Chondrocyte (in vitro differentiated cells): ENCODE measurements at regions not wholly inside any gene's neighbourhood (a gene's known extent, or its start where the extent isn't known, plus 50 kb on each side); places are given as distances from the start of the nearest gene placed in this dataset.

Experiments used
- DNase-seq: peaks from one replicate; pipeline ENCODE4 v3.0.0; 2021; ENCODE audit warnings: mixed read lengths, low spot score
- H3K27ac Mint-ChIP-seq: one replicate; pipeline ENCODE4 v1.8.0; 2021; ENCODE audit warnings: mild to moderate bottlenecking, moderate library complexity, mixed read lengths; ENCODE audit not compliant: unreplicated experiment
- H3K27me3 Mint-ChIP-seq: 2 replicates; pipeline ENCODE4 v1.8.0; 2021; ENCODE audit warnings: low read depth, mixed read lengths
- H3K36me3 Mint-ChIP-seq: 2 replicates; pipeline ENCODE4 v1.8.0; 2021; ENCODE audit warnings: low read depth, mixed read lengths
- H3K4me1 Mint-ChIP-seq: 2 replicates; pipeline ENCODE4 v1.8.0; 2021; ENCODE audit warnings: low read depth, mild to moderate bottlenecking, mixed read lengths
- H3K4me3 Mint-ChIP-seq: one replicate; pipeline ENCODE4 v1.8.0; 2021; ENCODE audit warnings: mild to moderate bottlenecking, moderate library complexity, mixed read lengths; ENCODE audit not compliant: unreplicated experiment
- H3K9me3 Mint-ChIP-seq: 2 replicates; pipeline ENCODE4 v1.8.0; 2021; ENCODE audit warnings: low read depth, mixed read lengths
- CTCF ChIP-seq: fragments of 200-600 bp; sonication (generic); IDR thresholded peaks from 2 replicates; pipeline ENCODE4 v1.5.0; 2021; ENCODE audit warnings: antibody characterized with exemption, mild to moderate bottlenecking, moderate library complexity

DNA sequence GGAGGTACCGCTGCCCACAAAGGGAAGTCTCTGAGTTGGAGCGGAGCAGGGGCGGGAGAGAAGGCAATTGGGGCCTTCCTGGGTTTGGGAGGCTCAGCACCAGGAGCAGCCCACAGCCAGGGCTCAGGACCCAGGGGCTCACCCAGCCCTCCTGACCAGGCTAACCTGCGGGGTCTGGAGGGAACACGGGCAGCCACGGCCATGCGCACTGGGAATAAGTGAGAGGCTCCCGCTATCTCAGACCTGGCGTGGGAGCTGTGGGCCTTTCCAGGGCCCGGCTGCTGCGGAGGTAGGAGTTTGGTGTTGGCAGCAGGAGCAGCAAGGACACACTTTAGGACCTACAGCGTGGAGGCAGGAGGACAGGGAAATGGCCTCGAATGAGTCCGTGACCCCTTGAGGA, 69.0 kb downstream of the RRM2 start:
- H3K27ac Mint-ChIP-seq, result no peak overlapping the region
- H3K4me3 Mint-ChIP-seq, result no peak overlapping the region
- no peak for TF ChIP-seq CTCF
- H3K9me3 Mint-ChIP-seq, result peaks cover 6% of the 10 kb centered on the region
- H3K36me3 Mint-ChIP-seq, result no peaks in the 10 kb centered on the region
- no peak for DNase-seq
- peaks cover 3% of the 10 kb centered on the region for H3K4me1 Mint-ChIP-seq
- H3K27me3 Mint-ChIP-seq, result no peaks in the 10 kb centered on the region

DNA sequence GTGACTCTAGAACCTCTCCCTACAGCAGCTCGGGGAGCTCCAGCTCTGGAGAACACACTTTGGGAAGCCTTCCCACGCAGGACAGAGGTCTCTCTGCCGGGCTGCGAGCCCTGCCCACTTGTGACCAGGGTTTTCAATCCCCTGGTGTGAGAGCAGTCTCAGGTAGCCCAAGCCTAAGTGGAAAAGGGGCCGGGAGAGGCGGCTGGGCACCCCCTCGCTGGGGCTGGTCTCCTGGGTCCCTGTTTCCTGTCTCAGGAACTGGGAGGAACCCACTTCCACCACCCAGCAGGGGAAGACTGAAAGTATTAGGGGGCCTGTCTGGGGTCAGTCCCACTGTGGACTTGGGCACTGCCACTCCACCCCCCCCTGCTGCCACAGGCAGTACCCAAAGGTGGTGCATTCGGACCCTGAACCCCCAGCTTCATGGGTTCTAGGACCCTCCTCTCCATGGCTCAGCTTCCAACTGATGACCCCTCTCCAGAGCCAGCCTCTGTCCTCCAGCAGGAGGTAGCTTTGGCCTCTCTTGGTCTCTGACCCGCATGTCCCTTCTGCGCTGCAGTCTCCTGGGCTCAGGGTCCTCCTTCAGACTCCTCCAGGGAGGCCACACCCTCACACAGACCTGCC, 70.0 kb downstream of the RRM2 start:
- peaks cover 3% of the 10 kb centered on the region for H3K4me1 Mint-ChIP-seq
- H3K27me3 Mint-ChIP-seq, result no peaks in the 10 kb centered on the region
- no peaks in the 10 kb centered on the region for H3K36me3 Mint-ChIP-seq
- H3K4me3 Mint-ChIP-seq, result no peak overlapping the region
- H3K9me3 Mint-ChIP-seq, result peaks cover 6% of the 10 kb centered on the region
- H3K27ac Mint-ChIP-seq, result no peak overlapping the region
- DNase-seq, result no peak
- no peak for TF ChIP-seq CTCF

DNA sequence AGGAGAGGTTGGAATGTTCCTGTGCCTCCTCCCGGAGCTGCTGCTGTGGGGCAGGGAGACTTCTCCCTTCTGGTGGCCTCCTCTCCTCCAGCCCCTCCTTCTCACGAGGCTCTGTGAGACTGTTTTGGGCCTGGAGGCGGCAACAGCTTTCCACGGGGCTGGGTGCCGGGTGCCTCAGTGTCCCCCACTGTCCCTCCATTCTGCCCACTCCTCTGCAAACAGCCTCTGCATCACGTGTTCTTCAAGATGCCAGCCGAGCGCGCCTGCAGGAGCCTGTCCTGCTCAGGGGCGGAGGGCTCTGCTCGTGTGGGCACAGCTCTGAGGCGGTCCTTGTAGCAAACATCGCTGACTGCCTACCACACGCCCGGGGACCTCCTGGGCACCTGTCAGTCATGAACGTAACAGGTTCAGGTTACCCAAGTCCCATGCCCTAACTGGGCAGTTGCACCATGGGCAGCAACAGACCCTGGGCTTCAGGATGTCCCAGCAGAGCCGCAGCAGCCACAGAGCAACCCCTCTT, 70.8 kb downstream of the RRM2 start:
- Mint-ChIP-seq H3K9me3 (peaks cover 6% of the 10 kb centered on the region), H3K4me3 (no peak overlapping the region), H3K36me3 (no peaks in the 10 kb centered on the region), H3K4me1 (peaks cover 3% of the 10 kb centered on the region), H3K27me3 (no peaks in the 10 kb centered on the region), H3K27ac (no peak overlapping the region)
- no peak for DNase-seq
- no peak for TF ChIP-seq CTCF

DNA sequence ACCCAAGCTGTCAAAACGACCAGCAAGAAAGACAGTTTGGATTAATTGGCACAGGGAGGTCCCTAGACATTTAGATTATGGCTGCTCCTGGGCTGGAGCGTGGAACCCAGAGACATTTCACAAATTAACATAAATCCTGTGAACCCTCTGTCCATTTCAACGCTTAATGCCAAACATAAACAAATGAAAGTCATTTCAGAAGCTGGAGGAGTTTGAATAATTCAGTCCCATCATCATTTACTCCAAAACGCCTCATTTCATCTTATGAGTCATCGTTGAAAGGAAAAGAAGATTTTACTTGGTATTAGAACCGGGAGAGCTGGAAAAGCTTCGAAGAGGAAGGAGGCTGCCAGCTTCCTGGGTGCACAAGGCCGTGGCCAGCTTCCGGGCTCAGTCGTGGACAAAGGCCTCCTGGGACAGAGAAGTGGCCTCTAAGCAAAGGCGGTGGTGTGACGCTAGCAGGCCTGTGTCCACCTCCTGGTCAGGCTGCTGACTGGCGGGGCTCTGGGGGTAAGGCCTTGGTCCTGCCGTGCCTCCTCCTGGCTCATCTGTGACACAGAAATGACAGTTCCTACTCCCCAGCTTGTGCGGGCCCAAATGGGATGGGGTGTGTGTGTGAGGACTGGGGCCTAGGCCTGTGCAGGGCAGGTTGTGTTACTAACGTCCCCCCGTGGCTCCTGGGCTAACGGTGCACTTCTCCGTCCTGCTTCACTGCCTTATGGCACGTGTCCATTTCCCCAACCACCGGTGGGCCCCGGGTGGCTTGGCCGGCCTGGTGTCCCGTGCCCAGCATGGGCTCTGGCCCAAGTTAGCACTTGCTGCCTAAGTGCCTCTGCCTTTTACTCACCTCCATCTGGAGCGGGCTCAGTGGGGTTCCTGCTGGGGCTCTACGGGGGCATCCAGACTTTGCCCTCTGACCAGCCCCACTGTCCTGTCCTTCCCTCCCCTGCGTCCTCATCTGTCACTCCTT, 71.6 kb downstream of the RRM2 start:
- no peak overlapping the region for H3K27ac Mint-ChIP-seq
- peak; percentile 87 for DNase-seq
- no peaks in the 10 kb centered on the region for H3K36me3 Mint-ChIP-seq
- no peak for TF ChIP-seq CTCF
- H3K27me3 Mint-ChIP-seq, result no peaks in the 10 kb centered on the region
- peaks cover 6% of the 10 kb centered on the region for H3K9me3 Mint-ChIP-seq
- no peak overlapping the region for H3K4me3 Mint-ChIP-seq
- peaks cover 3% of the 10 kb centered on the region for H3K4me1 Mint-ChIP-seq

- Mint-ChIP-seq H3K27ac (no peak overlapping the region), H3K27me3 (no peaks in the 10 kb centered on the region), H3K36me3 (no peaks in the 10 kb centered on the region), H3K4me3 (no peak overlapping the region), H3K9me3 (no peaks in the 10 kb centered on the region), H3K4me1 (peaks cover 3% of the 10 kb centered on the region)
- no peak for TF ChIP-seq CTCF
- no peak for DNase-seq
Measured at GRCh38 chr2:10195278-10196109, 73.0 kb downstream of the RRM2 start.
